ENCODE measurements at regions not wholly inside any gene's neighbourhood (a gene's known extent, or its start where the extent isn't known, plus 50 kb on each side); places are given as distances from the start of the nearest gene placed in this dataset.

DNA sequence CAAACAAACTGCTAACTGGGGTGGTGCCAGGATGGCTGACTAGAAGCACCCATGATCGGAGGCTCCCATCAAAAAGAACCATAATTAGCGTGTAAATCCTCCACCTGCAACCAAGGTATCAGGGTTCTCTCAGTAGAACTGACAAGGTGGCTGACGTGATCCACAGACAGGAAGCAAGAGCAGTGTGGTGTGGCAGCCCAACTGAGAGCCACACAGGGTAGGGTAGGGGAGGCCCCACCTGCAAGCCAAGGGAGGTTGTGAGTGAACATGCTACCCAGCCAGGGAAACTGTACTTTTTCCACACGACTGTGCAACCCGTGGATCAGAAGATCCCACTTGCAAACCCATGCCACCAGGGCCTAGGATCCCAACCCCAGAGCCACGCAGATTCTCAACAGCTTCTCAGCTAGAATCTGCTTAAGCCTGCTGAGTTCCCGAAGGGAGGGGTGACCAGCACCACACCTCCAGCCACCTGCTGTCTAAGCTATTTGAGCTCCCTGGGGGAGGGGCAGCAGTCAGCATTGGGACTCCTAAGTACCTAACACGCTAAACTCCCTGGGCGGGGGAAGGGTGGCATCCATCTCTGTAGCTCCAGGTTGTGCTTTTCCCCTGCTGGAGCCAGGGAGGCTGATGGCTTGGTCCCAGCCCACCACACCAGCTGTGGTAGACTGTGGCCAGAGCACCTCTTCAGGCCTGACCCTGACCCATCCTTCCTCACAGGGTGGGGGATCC is 425.1 kb downstream of the GPM6A start:
- no peak overlapping the region for H3K4me3 ChIP-seq (ENCODE audit: low read length)
- no peaks in the 10 kb centered on the region for H3K36me3 ChIP-seq (ENCODE audit: control insufficient read depth, insufficient read depth, low read length)
- no peak for DNase-seq
- no peaks in the 10 kb centered on the region for H3K4me1 ChIP-seq (ENCODE audit: control insufficient read depth, insufficient read depth, low read length)
- H3K9me3 ChIP-seq (replicated peaks; ENCODE audit: control insufficient read depth, low read depth, low read length), result peaks cover 7% of the 10 kb centered on the region
- WGBS (ENCODE audit: insufficient coverage), result 82% methylated on average over 6 of the region's 9 CpGs
- no peaks in the 10 kb centered on the region for H3K27me3 ChIP-seq (ENCODE audit: control insufficient read depth, insufficient read depth, low read length)
- H3K27ac ChIP-seq (ENCODE audit: low read length), result no peak overlapping the region

DNA sequence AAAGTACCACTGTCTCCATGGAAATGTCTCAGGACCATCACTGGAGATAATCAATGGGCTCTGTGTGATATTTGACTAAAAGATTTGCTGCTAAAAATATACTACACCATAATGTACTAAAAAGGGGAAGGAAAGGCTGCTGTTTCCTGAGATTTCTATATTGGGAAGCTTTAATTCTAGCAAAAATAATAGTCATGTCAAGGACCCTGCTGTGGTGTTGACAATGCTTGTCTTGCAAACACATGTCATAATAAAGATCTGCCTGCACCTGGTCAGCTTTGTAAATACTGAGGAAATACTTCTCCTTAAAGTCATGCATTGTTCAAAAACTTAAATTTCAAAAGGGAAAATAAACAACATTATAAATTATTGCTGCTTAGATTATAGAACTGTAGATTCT is 417.9 kb downstream of the GPM6A start:
- DNase-seq, result peak; percentile 15
- no peaks in the 10 kb centered on the region for H3K9me3 ChIP-seq (replicated peaks; ENCODE audit: control insufficient read depth, low read depth, low read length)
- H3K36me3 ChIP-seq (ENCODE audit: control insufficient read depth, insufficient read depth, low read length), result no peaks in the 10 kb centered on the region
- H3K4me1 ChIP-seq (ENCODE audit: control insufficient read depth, insufficient read depth, low read length), result no peaks in the 10 kb centered on the region
- H3K27me3 ChIP-seq (ENCODE audit: control insufficient read depth, insufficient read depth, low read length), result no peaks in the 10 kb centered on the region
- H3K4me3 ChIP-seq (ENCODE audit: low read length), result no peak overlapping the region
- H3K27ac ChIP-seq (ENCODE audit: low read length), result no peak overlapping the region

DNA sequence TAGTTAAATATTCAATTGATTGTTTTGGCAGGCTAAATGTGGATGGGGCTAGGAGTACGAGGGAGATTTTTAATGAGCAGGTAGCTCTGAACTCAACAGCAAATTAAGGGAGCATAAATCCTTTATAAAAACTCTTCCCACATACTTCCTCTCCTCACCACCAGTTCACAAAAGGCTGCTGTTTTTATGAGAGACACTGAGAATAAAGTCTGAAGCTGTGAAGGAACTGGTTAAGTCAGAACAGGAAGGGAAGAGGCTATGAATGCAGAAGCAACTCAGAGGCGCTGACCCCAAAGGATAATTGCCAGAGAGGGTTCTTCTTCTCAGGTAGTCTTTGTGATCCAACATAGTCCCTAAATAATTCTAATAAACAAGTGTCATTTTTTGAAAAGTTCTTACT is 406.1 kb downstream of the GPM6A start:
- Histone ChIP-seq H3K36me3 (ENCODE audit: control insufficient read depth, insufficient read depth, low read length) (no peaks in the 10 kb centered on the region), H3K27ac (ENCODE audit: low read length) (no peak overlapping the region), H3K27me3 (ENCODE audit: control insufficient read depth, insufficient read depth, low read length) (no peaks in the 10 kb centered on the region), H3K9me3 (replicated peaks; ENCODE audit: control insufficient read depth, low read depth, low read length) (peaks cover 2% of the 10 kb centered on the region), H3K4me3 (ENCODE audit: low read length) (no peak overlapping the region), H3K4me1 (ENCODE audit: control insufficient read depth, insufficient read depth, low read length) (no peaks in the 10 kb centered on the region)
- DNase-seq, result peak; percentile 8
- WGBS (ENCODE audit: insufficient coverage), result no CpG with 5 or more reads among the region's 2 CpGs

DNA sequence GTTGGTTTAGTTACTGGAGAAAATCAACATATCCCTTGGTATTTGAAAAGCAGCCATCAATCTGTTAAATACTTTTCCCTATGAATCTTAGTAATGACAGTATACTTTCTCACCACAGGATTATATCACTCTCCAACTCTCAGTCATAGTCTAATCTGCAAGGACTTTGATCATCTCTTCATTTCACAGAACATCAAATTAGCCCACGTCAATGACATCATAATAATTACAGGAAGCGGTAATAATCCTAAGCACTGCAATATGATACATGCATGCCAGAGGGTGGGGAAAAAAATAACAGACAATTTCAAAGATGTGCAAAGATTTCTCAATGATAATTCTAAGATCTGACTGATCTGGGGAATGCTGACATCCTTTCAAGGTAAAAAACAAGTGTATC is 404.1 kb downstream of the GPM6A start:
- peak; percentile 8 for DNase-seq
- H3K36me3 ChIP-seq (ENCODE audit: control insufficient read depth, insufficient read depth, low read length), result no peaks in the 10 kb centered on the region
- H3K4me1 ChIP-seq (ENCODE audit: control insufficient read depth, insufficient read depth, low read length), result no peaks in the 10 kb centered on the region
- H3K4me3 ChIP-seq (ENCODE audit: low read length), result no peak overlapping the region
- no CpG with 5 or more reads among the region's 2 CpGs for WGBS (ENCODE audit: insufficient coverage)
- H3K9me3 ChIP-seq (replicated peaks; ENCODE audit: control insufficient read depth, low read depth, low read length), result no peaks in the 10 kb centered on the region
- no peak overlapping the region for H3K27ac ChIP-seq (ENCODE audit: low read length)
- no peaks in the 10 kb centered on the region for H3K27me3 ChIP-seq (ENCODE audit: control insufficient read depth, insufficient read depth, low read length)

DNA sequence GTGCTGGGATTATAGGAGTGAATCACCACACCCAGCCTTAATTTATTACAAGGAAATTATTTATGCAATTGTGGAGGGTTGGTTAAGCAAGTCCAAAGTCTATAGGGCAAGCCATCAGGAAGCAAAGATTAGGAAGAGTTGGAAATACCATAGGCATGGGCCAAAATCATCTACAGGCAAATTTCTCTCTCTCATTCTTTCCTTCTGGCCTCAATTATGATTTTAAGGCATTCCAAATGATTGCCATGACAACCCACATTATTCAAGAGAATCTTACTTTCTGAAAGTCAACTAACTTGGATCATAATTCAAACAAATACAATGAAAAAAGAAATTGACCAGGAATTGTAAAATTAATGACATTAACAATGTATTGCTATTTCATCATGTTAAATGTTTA is 400.8 kb downstream of the GPM6A start:
- DNase-seq, result no peak
- H3K27ac ChIP-seq (ENCODE audit: low read length), result no peak overlapping the region
- H3K4me3 ChIP-seq (ENCODE audit: low read length), result no peak overlapping the region
- H3K4me1 ChIP-seq (ENCODE audit: control insufficient read depth, insufficient read depth, low read length), result no peaks in the 10 kb centered on the region
- peaks cover 11% of the 10 kb centered on the region for H3K9me3 ChIP-seq (replicated peaks; ENCODE audit: control insufficient read depth, low read depth, low read length)
- H3K36me3 ChIP-seq (ENCODE audit: control insufficient read depth, insufficient read depth, low read length), result no peaks in the 10 kb centered on the region
- no peaks in the 10 kb centered on the region for H3K27me3 ChIP-seq (ENCODE audit: control insufficient read depth, insufficient read depth, low read length)

DNA sequence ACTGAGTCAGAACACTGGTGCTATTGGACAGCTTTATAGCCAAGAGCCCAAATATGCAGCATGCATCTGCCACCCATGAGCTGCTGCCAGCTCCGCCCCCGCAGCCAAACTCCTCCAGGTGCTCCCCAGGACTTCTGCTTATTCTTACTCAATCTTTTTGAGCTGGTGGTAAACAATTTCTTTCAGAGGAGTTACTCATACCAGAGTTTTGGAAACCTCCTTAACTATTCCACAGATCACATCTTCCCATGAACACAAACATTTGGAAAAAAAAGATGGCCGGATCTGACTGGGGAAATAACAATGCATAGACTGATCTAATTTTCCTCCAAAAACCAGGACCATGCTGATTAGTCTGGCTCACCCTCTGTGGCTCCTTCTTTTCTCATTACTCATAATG is 399.9 kb downstream of the GPM6A start:
- whole genome bisulfite sequencing (ENCODE audit: insufficient coverage), result 78% methylated on average over 1 of the region's 3 CpGs
- H3K4me3 ChIP-seq (ENCODE audit: low read length), result no peak overlapping the region
- H3K9me3 ChIP-seq (replicated peaks; ENCODE audit: control insufficient read depth, low read depth, low read length), result peaks cover 11% of the 10 kb centered on the region
- no peaks in the 10 kb centered on the region for H3K4me1 ChIP-seq (ENCODE audit: control insufficient read depth, insufficient read depth, low read length)
- H3K27me3 ChIP-seq (ENCODE audit: control insufficient read depth, insufficient read depth, low read length), result no peaks in the 10 kb centered on the region
- H3K36me3 ChIP-seq (ENCODE audit: control insufficient read depth, insufficient read depth, low read length), result no peaks in the 10 kb centered on the region
- no peak overlapping the region for H3K27ac ChIP-seq (ENCODE audit: low read length)
- DNase-seq, result no peak

DNA sequence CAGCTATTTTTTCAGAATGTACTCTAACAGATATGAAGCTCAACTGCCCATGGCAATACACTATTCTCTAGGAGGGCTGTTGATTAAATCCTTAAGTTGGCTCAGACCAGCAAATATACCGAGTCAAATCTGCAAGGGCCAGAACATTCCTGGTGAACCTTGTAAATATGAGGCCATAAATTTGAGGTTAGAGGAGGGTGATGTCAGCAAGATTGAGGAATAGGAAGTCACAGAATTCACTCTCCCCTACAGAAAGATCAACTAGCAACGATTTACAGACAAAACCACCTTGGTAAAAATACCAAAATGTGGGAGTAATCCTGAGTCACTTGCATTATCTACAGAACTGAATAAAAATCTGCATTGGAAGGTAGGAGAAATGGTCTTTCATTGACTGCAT is 399.3 kb downstream of the GPM6A start:
- Histone ChIP-seq H3K4me3 (ENCODE audit: low read length) (no peak overlapping the region), H3K9me3 (replicated peaks; ENCODE audit: control insufficient read depth, low read depth, low read length) (peaks cover 11% of the 10 kb centered on the region), H3K4me1 (ENCODE audit: control insufficient read depth, insufficient read depth, low read length) (no peaks in the 10 kb centered on the region), H3K27ac (ENCODE audit: low read length) (no peak overlapping the region), H3K36me3 (ENCODE audit: control insufficient read depth, insufficient read depth, low read length) (no peaks in the 10 kb centered on the region), H3K27me3 (ENCODE audit: control insufficient read depth, insufficient read depth, low read length) (no peaks in the 10 kb centered on the region)
- DNase-seq, result no peak
- WGBS (ENCODE audit: insufficient coverage), result no CpG with 5 or more reads among the region's 2 CpGs

DNA sequence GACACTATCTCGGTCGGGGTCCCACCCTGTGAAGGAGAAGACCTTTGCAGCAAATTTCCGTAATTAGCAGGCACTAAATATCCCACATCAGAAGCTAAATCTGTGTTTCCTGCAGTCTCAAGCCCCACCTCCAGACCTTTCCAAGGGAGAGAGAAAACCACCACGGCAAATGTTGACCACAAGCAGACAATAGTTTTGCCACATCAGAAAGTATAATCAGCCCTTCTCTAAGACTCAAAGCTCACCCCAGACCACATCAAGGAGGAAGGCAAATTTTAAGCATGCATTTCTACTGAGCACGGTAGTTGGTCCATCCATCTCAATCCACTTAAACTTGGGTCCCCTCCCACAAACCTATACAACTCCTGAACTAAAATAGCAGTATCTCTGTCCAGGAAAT is 398.5 kb downstream of the GPM6A start:
- H3K4me1 ChIP-seq (ENCODE audit: control insufficient read depth, insufficient read depth, low read length), result no peaks in the 10 kb centered on the region
- no peak overlapping the region for H3K4me3 ChIP-seq (ENCODE audit: low read length)
- peaks cover 11% of the 10 kb centered on the region for H3K9me3 ChIP-seq (replicated peaks; ENCODE audit: control insufficient read depth, low read depth, low read length)
- H3K27ac ChIP-seq (ENCODE audit: low read length), result no peak overlapping the region
- WGBS (ENCODE audit: insufficient coverage), result 78% methylated on average over 4 of the region's 5 CpGs
- H3K36me3 ChIP-seq (ENCODE audit: control insufficient read depth, insufficient read depth, low read length), result no peaks in the 10 kb centered on the region
- no peaks in the 10 kb centered on the region for H3K27me3 ChIP-seq (ENCODE audit: control insufficient read depth, insufficient read depth, low read length)
- no peak for DNase-seq

DNA sequence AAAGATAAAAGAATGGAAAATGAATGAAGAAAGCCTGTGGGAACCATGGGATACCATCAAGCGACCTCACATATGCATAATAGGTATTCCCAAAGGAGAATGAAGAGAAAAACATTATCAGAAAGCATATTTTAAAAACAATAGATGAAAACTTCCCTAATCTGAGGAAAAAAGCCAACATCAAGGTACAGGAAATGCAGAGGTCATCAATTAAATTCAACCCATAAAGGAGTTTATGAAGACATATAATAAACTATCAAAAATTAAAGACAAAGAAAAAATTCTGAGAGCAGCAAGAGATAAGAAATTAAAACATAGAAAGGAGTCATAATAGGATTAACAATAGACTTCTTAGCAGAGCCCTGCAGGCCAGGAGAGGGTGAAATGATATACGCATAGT is 397.5 kb downstream of the GPM6A start:
- no peak overlapping the region for H3K4me3 ChIP-seq (ENCODE audit: low read length)
- H3K9me3 ChIP-seq (replicated peaks; ENCODE audit: control insufficient read depth, low read depth, low read length), result peaks cover 11% of the 10 kb centered on the region
- DNase-seq, result no peak
- no peak overlapping the region for H3K27ac ChIP-seq (ENCODE audit: low read length)
- no peaks in the 10 kb centered on the region for H3K27me3 ChIP-seq (ENCODE audit: control insufficient read depth, insufficient read depth, low read length)
- no CpG with 5 or more reads among the region's 2 CpGs for WGBS (ENCODE audit: insufficient coverage)
- no peaks in the 10 kb centered on the region for H3K4me1 ChIP-seq (ENCODE audit: control insufficient read depth, insufficient read depth, low read length)
- no peaks in the 10 kb centered on the region for H3K36me3 ChIP-seq (ENCODE audit: control insufficient read depth, insufficient read depth, low read length)

DNA sequence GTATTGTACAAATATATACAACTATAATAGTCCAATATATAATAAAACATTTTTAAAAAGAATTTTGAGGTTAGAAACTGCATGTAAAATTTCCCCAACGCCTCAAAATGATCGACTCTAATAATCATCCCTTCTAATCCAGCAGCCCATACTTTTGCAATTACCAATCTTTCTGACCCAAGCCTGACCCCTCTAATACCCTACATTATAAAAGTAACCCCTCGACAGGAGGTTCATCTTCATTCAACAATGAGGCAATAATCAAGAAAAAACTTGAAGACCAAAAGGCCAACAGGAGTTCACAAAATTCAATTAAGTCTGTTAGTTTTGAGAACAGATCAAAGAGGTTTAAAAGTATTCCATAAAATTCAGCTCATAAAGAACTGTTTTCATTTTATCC is 393.5 kb downstream of the GPM6A start:
- Histone ChIP-seq H3K27me3 (ENCODE audit: control insufficient read depth, insufficient read depth, low read length) (no peaks in the 10 kb centered on the region), H3K36me3 (ENCODE audit: control insufficient read depth, insufficient read depth, low read length) (no peaks in the 10 kb centered on the region), H3K4me3 (ENCODE audit: low read length) (no peak overlapping the region), H3K4me1 (ENCODE audit: control insufficient read depth, insufficient read depth, low read length) (no peaks in the 10 kb centered on the region), H3K27ac (ENCODE audit: low read length) (no peak overlapping the region), H3K9me3 (replicated peaks; ENCODE audit: control insufficient read depth, low read depth, low read length) (peaks cover 8% of the 10 kb centered on the region)
- DNase-seq, result no peak
- no CpG with 5 or more reads among the region's 3 CpGs for WGBS (ENCODE audit: insufficient coverage)

DNA sequence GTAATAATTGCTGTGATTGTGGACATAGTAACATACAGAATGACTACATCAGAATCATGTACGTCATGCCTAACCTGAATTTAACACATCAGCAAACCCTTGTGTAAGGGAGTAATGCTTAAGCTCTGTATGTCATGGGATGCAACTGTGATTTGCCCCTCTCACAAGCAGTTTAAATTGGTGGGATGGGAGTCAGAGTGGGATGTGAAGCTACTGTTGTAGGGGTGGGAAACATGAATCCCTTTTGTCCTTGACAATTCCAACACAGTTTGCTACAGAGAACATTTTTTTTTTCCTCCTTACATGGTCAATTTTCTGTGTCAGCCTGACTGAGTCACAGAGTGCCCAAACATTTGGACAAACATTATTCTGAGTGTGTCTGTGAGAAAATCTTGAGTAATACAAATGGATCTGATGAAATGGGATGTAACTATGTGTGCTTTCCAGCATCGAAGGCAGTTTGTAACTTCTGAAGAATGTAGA is 392.8 kb downstream of the GPM6A start:
- H3K27me3 ChIP-seq (ENCODE audit: control insufficient read depth, insufficient read depth, low read length), result no peaks in the 10 kb centered on the region
- WGBS (ENCODE audit: insufficient coverage), result no CpG with 5 or more reads among the region's 2 CpGs
- no peaks in the 10 kb centered on the region for H3K4me1 ChIP-seq (ENCODE audit: control insufficient read depth, insufficient read depth, low read length)
- H3K4me3 ChIP-seq (ENCODE audit: low read length), result no peak overlapping the region
- DNase-seq, result peak; percentile 35
- H3K27ac ChIP-seq (ENCODE audit: low read length), result no peak overlapping the region
- peaks cover 2% of the 10 kb centered on the region for H3K9me3 ChIP-seq (replicated peaks; ENCODE audit: control insufficient read depth, low read depth, low read length)
- no peaks in the 10 kb centered on the region for H3K36me3 ChIP-seq (ENCODE audit: control insufficient read depth, insufficient read depth, low read length)

Measured in muscle of leg (tissue), 3 donors.